Sigmoid colon (tissue), 6 donors: ENCODE measurements at regions not wholly inside any gene's neighbourhood (a gene's known extent, or its start where the extent isn't known, plus 50 kb on each side); places are given as distances from the start of the nearest gene placed in this dataset.

ENCODE experiments used
- DNase-seq: peaks from one replicate; pipeline ENCODE4 v3.0.0-alpha.2; 2019
- H3K27ac ChIP-seq, 4 donors: fragments of 200-600 bp; sonication (generic); one replicate each; pipeline ENCODE4 v1.5.1; 2016 to 2019; ENCODE audit warnings: mild to moderate bottlenecking in 1 of 4
- H3K27me3 ChIP-seq, 3 donors: fragments of 200-600 bp; sonication (generic); one replicate each; pipeline ENCODE4 v1.5.1; 2019; ENCODE audit warnings: mild to moderate bottlenecking in 1 of 3
- H3K36me3 ChIP-seq, 4 donors: fragments of 200-600 bp; sonication (generic); one replicate each; pipeline ENCODE4 v1.5.1; 2016 to 2019
- H3K4me1 ChIP-seq, 4 donors: fragments of 200-600 bp; sonication (generic); one replicate each; pipeline ENCODE4 v1.5.1; 2017 to 2019
- H3K4me3 ChIP-seq, 4 donors: fragments of 200-600 bp; sonication (generic); one replicate each; pipeline ENCODE4 v1.5.1; 2017 to 2019; ENCODE audit warnings: mild to moderate bottlenecking in 2 of 4, moderate library complexity in 1 of 4
- H3K9me3 ChIP-seq, 4 donors: fragments of 200-600 bp in 3 of 4; sonication (generic) in 3 of 4; one replicate each; pipeline versions ENCODE4 v1.5.1 to v1.6.1; 2013 to 2019
- EP300 ChIP-seq, 4 donors: sonication (generic); formaldehyde crosslinking; IDR thresholded peaks; one replicate each; pipeline ENCODE4 v1.6.1; 2017; ENCODE audit warnings: antibody characterized with exemption in 4 of 4
- POLR2A ChIP-seq, 2 donors: fragments of 450-650 bp; IDR thresholded peaks; one replicate each; pipeline ENCODE4 v1.6.1; 2016; ENCODE audit warnings: antibody characterized with exemption in 2 of 2, mild to moderate bottlenecking in 2 of 2, moderate library complexity in 2 of 2
- POLR2AphosphoS5 ChIP-seq, 4 donors: sonication (generic); formaldehyde crosslinking; IDR thresholded peaks; one replicate each; pipeline ENCODE4 v1.6.1; 2017; ENCODE audit warnings: antibody characterized with exemption in 4 of 4
- WGBS, 2 donors: extraction: QIAGEN DNeasy Blood & Tissue Kit; methylation state at CpG; one replicate each; pipeline ENCODE4 v1.1.7; 2013; 5-methylcytosine and 5-hydroxymethylcytosine counted together
- intact Hi-C: fragments of 100-400 bp; cut with DNase I; formaldehyde crosslinking; loops from one replicate; pipeline ENCODE4 v1.15.1; 2023
- TF ChIP-seq, protein P1 (sequence below), 4 experiments: fragments of 450-650 bp in 3 of 4; fragments of 200-600 bp in 1 of 4; IDR thresholded peaks; one replicate each; pipeline ENCODE4 v1.5.1; 2016 to 2019; ENCODE audit warnings: antibody characterized with exemption in 4 of 4, mild to moderate bottlenecking in 3 of 4, moderate library complexity in 2 of 4
- donor health status: healthy with polysubstance abuse.
- donor health status: healthy.

- DNase-seq: peak; percentile 41
- H3K4me3 ChIP-seq: no peak overlapping the region
- H3K4me1 ChIP-seq: no peaks in the 10 kb centered on the region
- H3K9me3 ChIP-seq: no peaks in the 10 kb centered on the region
- no peaks in the 10 kb centered on the region for H3K27me3 ChIP-seq
- TF ChIP-seq, protein P1, sequence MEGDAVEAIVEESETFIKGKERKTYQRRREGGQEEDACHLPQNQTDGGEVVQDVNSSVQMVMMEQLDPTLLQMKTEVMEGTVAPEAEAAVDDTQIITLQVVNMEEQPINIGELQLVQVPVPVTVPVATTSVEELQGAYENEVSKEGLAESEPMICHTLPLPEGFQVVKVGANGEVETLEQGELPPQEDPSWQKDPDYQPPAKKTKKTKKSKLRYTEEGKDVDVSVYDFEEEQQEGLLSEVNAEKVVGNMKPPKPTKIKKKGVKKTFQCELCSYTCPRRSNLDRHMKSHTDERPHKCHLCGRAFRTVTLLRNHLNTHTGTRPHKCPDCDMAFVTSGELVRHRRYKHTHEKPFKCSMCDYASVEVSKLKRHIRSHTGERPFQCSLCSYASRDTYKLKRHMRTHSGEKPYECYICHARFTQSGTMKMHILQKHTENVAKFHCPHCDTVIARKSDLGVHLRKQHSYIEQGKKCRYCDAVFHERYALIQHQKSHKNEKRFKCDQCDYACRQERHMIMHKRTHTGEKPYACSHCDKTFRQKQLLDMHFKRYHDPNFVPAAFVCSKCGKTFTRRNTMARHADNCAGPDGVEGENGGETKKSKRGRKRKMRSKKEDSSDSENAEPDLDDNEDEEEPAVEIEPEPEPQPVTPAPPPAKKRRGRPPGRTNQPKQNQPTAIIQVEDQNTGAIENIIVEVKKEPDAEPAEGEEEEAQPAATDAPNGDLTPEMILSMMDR (IDR thresholded peaks at IDR 0.05): no peak
- TF ChIP-seq POLR2AphosphoS5 (IDR thresholded peaks at IDR 0.05): no peak
- no peak for TF ChIP-seq POLR2A (IDR thresholded peaks at IDR 0.05)
- no peaks in the 10 kb centered on the region for H3K36me3 ChIP-seq
- H3K27ac ChIP-seq: no peak overlapping the region
- intact Hi-C loops: no loop called here
- 59 to 70% methylated on average over 8 of the region's 8 CpGs for WGBS, 2 donors
Observed at GRCh38 chr17:34736611-34737010, 157.2 kb downstream of the TMEM132E start.

- H3K27me3 ChIP-seq: no peaks in the 10 kb centered on the region
- 45 to 46% methylated on average over 5 of the region's 5 CpGs for WGBS, 2 donors
- intact Hi-C loops: no loop called here
- TF ChIP-seq POLR2A (IDR thresholded peaks at IDR 0.05) (no peak), EP300 (IDR thresholded peaks at IDR 0.05) (no peak), POLR2AphosphoS5 (IDR thresholded peaks at IDR 0.05) (no peak)
- TF ChIP-seq, protein P1 (IDR thresholded peaks at IDR 0.05): no peak
- H3K36me3 ChIP-seq: no peaks in the 10 kb centered on the region
- no peak overlapping the region for H3K4me3 ChIP-seq
- no peaks in the 10 kb centered on the region for H3K9me3 ChIP-seq
- H3K4me1 ChIP-seq: no peaks in the 10 kb centered on the region
- peak; percentile 30 for DNase-seq
- H3K27ac ChIP-seq: no peak overlapping the region
Observed at GRCh38 chr17:34733333-34733732, 154.0 kb downstream of the TMEM132E start.

- H3K9me3 ChIP-seq: no peaks in the 10 kb centered on the region
- TF ChIP-seq POLR2A (IDR thresholded peaks at IDR 0.05) (no peak), POLR2AphosphoS5 (IDR thresholded peaks at IDR 0.05) (no peak), EP300 (IDR thresholded peaks at IDR 0.05) (no peak)
- TF ChIP-seq, protein P1 (IDR thresholded peaks at IDR 0.05): no peak
- H3K36me3 ChIP-seq: no peaks in the 10 kb centered on the region
- intact Hi-C loops: no loop called here
- H3K4me1 ChIP-seq: no peaks in the 10 kb centered on the region
- no peaks in the 10 kb centered on the region for H3K27me3 ChIP-seq
- H3K4me3 ChIP-seq: no peak overlapping the region
- 71 to 82% methylated on average over 3 of the region's 3 CpGs for WGBS, 2 donors
- H3K27ac ChIP-seq: no peak overlapping the region
- peak; percentile 4 for DNase-seq
Observed at GRCh38 chr17:34730816-34731215, 151.4 kb downstream of the TMEM132E start.

- 52 to 64% methylated on average over 10 of the region's 10 CpGs for WGBS, 2 donors
- intact Hi-C loops: no loop called here
- no peaks in the 10 kb centered on the region for H3K27me3 ChIP-seq
- no peaks in the 10 kb centered on the region for H3K4me1 ChIP-seq
- peak; percentile 51 for DNase-seq
- no peak for TF ChIP-seq POLR2AphosphoS5 (IDR thresholded peaks at IDR 0.05)
- TF ChIP-seq POLR2A (IDR thresholded peaks at IDR 0.05): no peak
- TF ChIP-seq, protein P1 (IDR thresholded peaks at IDR 0.05): no peak
- TF ChIP-seq EP300 (IDR thresholded peaks at IDR 0.05): no peak
- no peak overlapping the region for H3K27ac ChIP-seq
- H3K36me3 ChIP-seq: no peaks in the 10 kb centered on the region
- no peaks in the 10 kb centered on the region for H3K9me3 ChIP-seq
- H3K4me3 ChIP-seq: no peak overlapping the region
Observed at GRCh38 chr17:34728771-34729310, 149.5 kb downstream of the TMEM132E start.

DNA sequence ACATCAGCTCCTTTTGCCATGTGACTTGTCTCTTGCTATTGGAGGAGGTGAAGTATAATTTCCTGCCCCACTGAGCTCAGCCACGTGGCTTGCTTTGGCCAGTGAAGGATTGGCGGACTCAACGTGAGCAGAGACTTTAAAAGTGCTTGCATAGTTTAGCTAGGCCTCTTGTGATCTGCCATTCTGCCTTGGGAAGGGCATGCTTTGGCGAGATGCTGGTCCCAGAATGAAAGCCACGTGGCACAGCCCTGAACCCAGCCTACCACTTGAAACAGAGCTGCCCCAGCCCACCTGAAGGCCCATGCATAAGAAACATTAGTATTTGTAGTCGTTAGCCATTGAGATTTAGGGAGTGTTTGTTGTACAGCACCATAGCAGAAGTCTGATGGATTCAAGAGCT, 148.2 kb downstream of the TMEM132E start:
- intact Hi-C loops: no loop called here
- no peak overlapping the region for H3K27ac ChIP-seq
- no peaks in the 10 kb centered on the region for H3K9me3 ChIP-seq
- H3K4me3 ChIP-seq: no peak overlapping the region
- no peak for DNase-seq
- WGBS, 2 donors: 38 to 48% methylated on average over 6 of the region's 6 CpGs
- peaks cover 0 to 5% (median 0%) of the 10 kb centered on the region in 3 donors for H3K27me3 ChIP-seq
- TF ChIP-seq EP300 (IDR thresholded peaks at IDR 0.05): no peak
- TF ChIP-seq POLR2A (IDR thresholded peaks at IDR 0.05): no peak
- TF ChIP-seq POLR2AphosphoS5 (IDR thresholded peaks at IDR 0.05): no peak
- TF ChIP-seq, protein P1 (IDR thresholded peaks at IDR 0.05): no peak
- H3K4me1 ChIP-seq: no peaks in the 10 kb centered on the region
- no peaks in the 10 kb centered on the region for H3K36me3 ChIP-seq
